ENCODE measurements at regions not wholly inside any gene's neighbourhood (a gene's known extent, or its start where the extent isn't known, plus 50 kb on each side); places are given as distances from the start of the nearest gene placed in this dataset.

DNA sequence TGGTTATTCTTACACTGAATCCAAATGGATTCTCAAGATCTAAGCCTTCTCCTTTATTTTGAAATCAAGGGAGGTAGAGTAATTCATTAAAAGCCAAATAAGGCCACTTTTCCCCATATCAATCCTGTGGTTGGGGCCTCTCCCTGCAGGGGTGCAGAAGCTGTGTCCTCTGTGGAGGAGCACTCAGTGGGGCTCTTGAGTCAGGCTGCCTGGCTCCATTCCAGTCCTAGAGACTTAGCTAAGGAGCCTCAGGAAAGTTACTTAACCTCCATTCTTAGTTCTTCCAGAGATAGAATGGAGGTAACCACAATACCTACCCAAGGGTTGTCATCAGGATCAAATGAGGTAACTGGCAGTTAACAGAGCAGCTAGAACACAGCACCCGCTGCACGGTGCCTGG lies 564.3 kb downstream of the CMPK2 start:
- TF ChIP-seq EZH2 (IDR thresholded peaks at IDR 0.05; ENCODE audit: low read length): no peak
- TF ChIP-seq, protein P1, sequence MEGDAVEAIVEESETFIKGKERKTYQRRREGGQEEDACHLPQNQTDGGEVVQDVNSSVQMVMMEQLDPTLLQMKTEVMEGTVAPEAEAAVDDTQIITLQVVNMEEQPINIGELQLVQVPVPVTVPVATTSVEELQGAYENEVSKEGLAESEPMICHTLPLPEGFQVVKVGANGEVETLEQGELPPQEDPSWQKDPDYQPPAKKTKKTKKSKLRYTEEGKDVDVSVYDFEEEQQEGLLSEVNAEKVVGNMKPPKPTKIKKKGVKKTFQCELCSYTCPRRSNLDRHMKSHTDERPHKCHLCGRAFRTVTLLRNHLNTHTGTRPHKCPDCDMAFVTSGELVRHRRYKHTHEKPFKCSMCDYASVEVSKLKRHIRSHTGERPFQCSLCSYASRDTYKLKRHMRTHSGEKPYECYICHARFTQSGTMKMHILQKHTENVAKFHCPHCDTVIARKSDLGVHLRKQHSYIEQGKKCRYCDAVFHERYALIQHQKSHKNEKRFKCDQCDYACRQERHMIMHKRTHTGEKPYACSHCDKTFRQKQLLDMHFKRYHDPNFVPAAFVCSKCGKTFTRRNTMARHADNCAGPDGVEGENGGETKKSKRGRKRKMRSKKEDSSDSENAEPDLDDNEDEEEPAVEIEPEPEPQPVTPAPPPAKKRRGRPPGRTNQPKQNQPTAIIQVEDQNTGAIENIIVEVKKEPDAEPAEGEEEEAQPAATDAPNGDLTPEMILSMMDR (optimal IDR thresholded peaks at IDR 0.05 in 1 of 3, IDR thresholded peaks at IDR 0.05 in 1 of 3, conservative IDR thresholded peaks at IDR 0.05 in 1 of 3; ENCODE audit: extremely low read depth in 1 of 3, insufficient read depth in 2 of 3, low read length in 3 of 3): no peak
